ENCODE measurements at regions not wholly inside any gene's neighbourhood (a gene's known extent, or its start where the extent isn't known, plus 50 kb on each side); places are given as distances from the start of the nearest gene placed in this dataset.

GRCh38 chr9:13386935-13387733 is 107.6 kb upstream of the MPDZ start:
- H3K9me1 ChIP-seq (replicated peaks; ENCODE audit: control insufficient read depth, extremely low read depth, insufficient read depth, low read length) = no peaks in the 10 kb centered on the region
- H3K27me3 ChIP-seq (ENCODE audit: control insufficient read depth in 2 of 2, insufficient read depth in 2 of 2, low read length in 2 of 2) = no peaks in the 10 kb centered on the region
- no TSS peak for BruUV-seq (replicated peaks)
- H3K27ac ChIP-seq (ENCODE audit: insufficient read depth, low read depth, low read length) = no peak overlapping the region
- FAIRE-seq (no peak), DNase-seq (ENCODE audit: low read depth, low spot score) (no peak)
- H3K9ac ChIP-seq (replicated peaks; ENCODE audit: extremely low read depth, insufficient read depth, low read length) = no peak overlapping the region
- no peaks in the 10 kb centered on the region for H4K20me1 ChIP-seq (replicated peaks; ENCODE audit: control insufficient read depth, extremely low read depth, insufficient read depth, low read length)
- H3K79me2 ChIP-seq (ENCODE audit: control insufficient read depth, insufficient read depth, low read length) = no peaks in the 10 kb centered on the region
- peaks cover 8% of the 10 kb centered on the region for H3K4me1 ChIP-seq (ENCODE audit: control insufficient read depth, extremely low read depth, insufficient read depth, low read length)
- CTCF ChIA-PET = no interaction called here
- no peaks in the 10 kb centered on the region for H3K9me3 ChIP-seq (replicated peaks; ENCODE audit: control insufficient read depth, insufficient read depth, low read length)
- no peak overlapping the region for H2AFZ ChIP-seq (ENCODE audit: low read depth, low read length)
- TF ChIP-seq JUN (IDR thresholded peaks at IDR 0.05; ENCODE audit: borderline replicate concordance, insufficient read depth, insufficient read length, low read depth) = no peak
- TF ChIP-seq MYC (IDR thresholded peaks at IDR 0.05; ENCODE audit: low read depth, low read length) = no peak
- TF ChIP-seq EZH2 (IDR thresholded peaks at IDR 0.05; ENCODE audit: borderline replicate concordance, low read depth, low read length, severe bottlenecking) = no peak
- no peak for TF ChIP-seq FOS (IDR thresholded peaks at IDR 0.05; ENCODE audit: borderline replicate concordance, insufficient read depth, low read length)
- TF ChIP-seq CTCF (IDR thresholded peaks at IDR 0.05; ENCODE audit: extremely low read depth in 1 of 2, insufficient read depth in 1 of 2, low read depth in 1 of 2, low read length in 2 of 2) = no peak
- TF ChIP-seq POLR2AphosphoS5 (IDR thresholded peaks at IDR 0.05; ENCODE audit: insufficient read depth, low read depth, low read length) = no peak
- TF ChIP-seq POLR2A (IDR thresholded peaks at IDR 0.05; ENCODE audit: low read depth, low read length) = no peak
- TF ChIP-seq GATA2 (IDR thresholded peaks at IDR 0.05; ENCODE audit: insufficient read depth, insufficient read length, low read depth, low read length) = no peak
- no peak for TF ChIP-seq MAX (IDR thresholded peaks at IDR 0.05; ENCODE audit: insufficient read depth, insufficient read length)
- H3K4me3 ChIP-seq (replicated peaks in 1 of 3; ENCODE audit: insufficient read depth in 1 of 3, low read depth in 1 of 3, low read length in 3 of 3) = no peak overlapping the region
- intact Hi-C loops (cut with micrococcal nuclease) (no loop called here), dilution Hi-C loops (cut with MboI; ENCODE audit: extremely low pct_ligation_motif_present, low sequenced_read_pairs) (no loop called here)
- POLR2A ChIA-PET = no interaction called here
- no peaks in the 10 kb centered on the region for H3K36me3 ChIP-seq (ENCODE audit: control insufficient read depth in 2 of 2, extremely low read depth in 1 of 2, insufficient read depth in 2 of 2, low read length in 2 of 2)
- no peak overlapping the region for H3K4me2 ChIP-seq (ENCODE audit: insufficient read depth, low read length)

All from endothelial cell of umbilical vein (primary cell).